Activated CD8-positive, alpha-beta memory T cell treated with anti-CD3 and anti-CD28 coated beads, Interleukin-2, amount 10 ng/mL, durations not matched to agents 7 days and 5 days (primary cell): ENCODE measurements at regions not wholly inside any gene's neighbourhood (a gene's known extent, or its start where the extent isn't known, plus 50 kb on each side); places are given as distances from the start of the nearest gene placed in this dataset.
"Not testable (repeated sequence)": the region's sequence is repeated elsewhere in the genome, so short reads cannot be mapped to it uniquely, and the experiment has no call there.

Experiments used
- ATAC-seq: fragments of 150-1000 bp; cut with Tn5 transposase; one replicate; pipeline ENCODE4 v1.10.0; 2021; ENCODE audit warnings: moderate library complexity
- CTCF ChIA-PET: fragments of 350-600 bp; sonication (Branson Sonifier 250); formaldehyde crosslinking; loops from one replicate; lab custom pipeline; 2021; ENCODE audit warnings: antibody characterized with exemption; lab: Charles Lee
- DNase-seq: peaks from one replicate; pipeline ENCODE4 v3.0.0-alpha.2; 2020
- H3K27ac Mint-ChIP-seq: one replicate; pipeline ENCODE4 v1.8.0; 2021; ENCODE audit warnings: mild to moderate bottlenecking, mixed read lengths
- H3K27me3 Mint-ChIP-seq: one replicate; pipeline ENCODE4 v1.8.0; 2021; ENCODE audit warnings: mixed read lengths
- H3K36me3 Mint-ChIP-seq: one replicate; pipeline ENCODE4 v1.8.0; 2021; ENCODE audit warnings: mild to moderate bottlenecking, mixed read lengths
- H3K4me1 Mint-ChIP-seq: one replicate; pipeline ENCODE4 v1.8.0; 2021; ENCODE audit warnings: mixed read lengths
- H3K4me3 Mint-ChIP-seq: one replicate; pipeline ENCODE4 v1.8.0; 2021; ENCODE audit warnings: mild to moderate bottlenecking, moderate library complexity, mixed read lengths
- H3K9me3 Mint-ChIP-seq: one replicate; pipeline ENCODE4 v1.8.0; 2022; ENCODE audit warnings: low read depth, mixed read lengths

DNA sequence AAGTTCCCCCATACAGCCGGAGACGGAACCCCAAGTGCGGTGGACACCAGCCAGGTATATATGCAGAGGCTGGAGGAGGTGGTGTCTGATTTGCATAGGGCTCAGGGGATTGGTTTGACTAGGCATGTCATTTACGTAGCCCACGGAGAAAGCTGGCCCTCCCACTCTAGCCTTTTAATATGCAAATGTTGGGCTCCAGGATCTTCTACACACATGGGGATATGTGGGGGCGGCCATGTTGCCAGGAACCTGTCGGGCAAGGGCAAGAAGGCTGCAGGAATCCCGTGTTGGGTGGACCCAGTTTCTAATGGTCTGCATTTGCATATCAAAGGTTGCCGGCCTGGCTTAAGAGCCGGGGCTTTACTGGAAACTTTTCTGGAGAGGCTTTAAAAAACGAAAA is 57.4 kb downstream of the FTHL17 start:
- H3K4me1 Mint-ChIP-seq, ATAC-seq, CTCF ChIA-PET, H3K36me3 Mint-ChIP-seq, H3K9me3 Mint-ChIP-seq, H3K27ac Mint-ChIP-seq, H3K4me3 Mint-ChIP-seq, DNase-seq, H3K27me3 Mint-ChIP-seq: not testable (repeated sequence)

DNA sequence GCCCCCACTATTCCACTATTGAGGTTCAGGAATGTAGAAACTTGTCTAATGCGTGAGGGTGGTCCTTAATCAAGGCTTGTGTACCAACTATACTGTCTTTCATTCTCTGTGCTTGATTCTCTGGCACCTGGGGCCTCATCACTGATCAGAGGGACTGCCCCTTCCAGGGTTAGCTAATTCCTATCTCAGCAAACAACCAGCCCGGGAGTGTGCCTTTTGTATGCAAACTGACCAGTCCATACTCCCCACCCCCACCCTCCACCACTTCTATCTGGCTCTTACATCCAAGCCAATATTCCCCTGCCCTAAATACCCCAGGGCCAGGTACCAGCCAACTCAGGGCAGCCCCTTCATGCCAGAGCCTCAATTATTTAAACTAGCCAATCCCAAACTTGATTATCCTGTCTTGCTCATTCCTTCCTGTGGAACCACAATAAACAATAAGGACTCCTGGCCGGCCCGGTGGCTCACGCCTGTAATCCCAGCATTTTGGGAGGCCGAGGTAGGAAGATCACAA is 59.3 kb downstream of the FTHL17 start:
- Mint-ChIP-seq H3K9me3 (no peaks in the 10 kb centered on the region), H3K4me3 (no peak overlapping the region), H3K36me3 (no peaks in the 10 kb centered on the region), H3K27ac (no peak overlapping the region), H3K27me3 (no peaks in the 10 kb centered on the region), H3K4me1 (no peaks in the 10 kb centered on the region)
- ATAC-seq (no peak), DNase-seq (no peak)
- CTCF ChIA-PET: no interaction called here

DNA sequence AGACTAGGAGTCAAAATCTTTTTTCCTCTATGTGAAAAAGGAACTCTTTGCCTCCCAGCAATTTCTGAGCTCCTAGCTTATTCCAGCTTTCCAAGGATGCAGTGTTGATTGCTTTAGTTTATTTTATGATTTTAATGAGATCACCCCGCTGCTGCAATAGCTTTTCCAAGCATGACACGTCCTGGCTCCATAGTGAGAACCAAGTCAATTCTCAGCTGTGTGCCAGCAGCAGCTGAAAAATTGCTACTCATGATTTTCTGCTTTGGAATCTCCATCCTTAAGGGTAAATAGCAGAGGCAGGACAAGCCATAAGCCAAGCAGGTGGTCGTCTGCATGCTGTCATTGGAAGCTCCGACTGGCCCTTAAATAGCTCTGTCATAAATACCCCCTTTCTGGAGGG is 64.5 kb downstream of the FTHL17 start:
- CTCF ChIA-PET: no interaction called here
- ATAC-seq: no peak
- no peaks in the 10 kb centered on the region for H3K9me3 Mint-ChIP-seq

DNA sequence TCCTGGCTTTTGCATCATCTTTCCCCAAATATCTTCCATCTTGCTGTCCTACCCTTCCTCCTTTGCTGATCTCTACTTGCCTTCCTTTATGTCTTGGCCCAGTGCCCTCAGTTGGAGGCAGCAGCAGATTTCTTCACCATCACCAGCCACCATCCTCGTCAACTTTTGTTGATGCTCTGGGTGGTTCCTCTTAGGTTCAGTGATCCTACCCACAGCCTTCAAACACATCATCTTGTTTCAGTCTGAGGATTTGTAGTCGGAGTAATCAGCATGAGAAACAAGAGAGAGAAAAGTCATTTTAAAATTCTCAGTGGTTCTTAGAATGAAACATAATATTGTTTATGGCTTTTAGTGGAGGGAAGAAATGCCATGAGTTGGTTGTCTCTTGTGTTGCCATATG is 65.8 kb downstream of the FTHL17 start:
- no peak overlapping the region for H3K27ac Mint-ChIP-seq
- DNase-seq (no peak), ATAC-seq (no peak)
- no peaks in the 10 kb centered on the region for H3K4me1 Mint-ChIP-seq
- no peak overlapping the region for H3K4me3 Mint-ChIP-seq
- H3K9me3 Mint-ChIP-seq: no peaks in the 10 kb centered on the region
- CTCF ChIA-PET: no interaction called here
- H3K36me3 Mint-ChIP-seq: no peaks in the 10 kb centered on the region
- H3K27me3 Mint-ChIP-seq: peaks cover 2% of the 10 kb centered on the region

More for the DNA sequence above, 64.5 kb downstream of the FTHL17 start:
- Mint-ChIP-seq H3K27me3 (peaks cover 2% of the 10 kb centered on the region), H3K4me3 (no peak overlapping the region), H3K36me3 (no peaks in the 10 kb centered on the region), H3K27ac (no peak overlapping the region), H3K4me1 (no peaks in the 10 kb centered on the region)
- no peak for DNase-seq

DNA sequence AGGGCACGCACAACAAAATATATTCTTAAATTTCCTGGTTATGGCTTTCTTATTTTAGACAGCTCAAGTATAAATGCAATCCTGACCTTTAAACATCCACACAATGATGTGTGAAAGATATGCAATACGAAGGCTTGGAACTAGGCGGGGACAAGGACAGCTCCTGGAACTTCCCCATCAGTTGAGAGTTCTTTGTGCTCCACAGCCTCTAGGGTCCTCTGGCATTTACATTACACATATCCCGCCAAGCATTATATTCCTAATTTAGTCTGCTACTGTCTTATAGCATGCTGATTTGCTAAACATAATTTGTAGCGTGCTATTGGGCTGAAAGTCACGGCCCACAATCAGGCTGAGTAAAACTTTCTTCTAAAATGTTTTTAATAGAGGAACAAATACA is 74.4 kb downstream of the FTHL17 start:
- ATAC-seq: no peak
- no peaks in the 10 kb centered on the region for H3K27me3 Mint-ChIP-seq
- DNase-seq: no peak
- H3K36me3 Mint-ChIP-seq: no peaks in the 10 kb centered on the region
- H3K27ac Mint-ChIP-seq: no peak overlapping the region
- H3K4me3 Mint-ChIP-seq: no peak overlapping the region
- CTCF ChIA-PET: no interaction called here
- H3K9me3 Mint-ChIP-seq: no peaks in the 10 kb centered on the region
- peaks cover 5% of the 10 kb centered on the region for H3K4me1 Mint-ChIP-seq

DNA sequence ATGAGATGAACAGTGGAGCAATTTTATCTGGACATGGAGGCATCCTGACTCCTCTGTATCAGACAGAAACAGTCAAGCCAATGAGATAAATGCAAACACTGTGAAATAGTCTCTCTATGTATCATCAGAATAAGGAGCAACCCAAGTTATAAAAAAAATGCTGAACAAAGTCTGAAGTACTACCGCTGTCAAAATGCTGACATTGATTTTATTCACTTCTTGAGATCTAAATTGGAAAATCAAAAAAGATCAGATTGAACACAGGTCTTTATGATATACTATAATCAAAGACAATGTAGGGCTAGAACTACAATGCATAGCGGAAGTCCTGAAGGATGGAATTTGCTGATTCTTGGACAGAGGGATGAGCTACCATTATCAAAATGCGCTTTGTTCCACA is 76.1 kb downstream of the FTHL17 start:
- DNase-seq (no peak), ATAC-seq (no peak)
- Mint-ChIP-seq H3K9me3 (no peaks in the 10 kb centered on the region), H3K27ac (no peak overlapping the region), H3K27me3 (peaks cover 3% of the 10 kb centered on the region), H3K4me3 (no peak overlapping the region), H3K36me3 (no peaks in the 10 kb centered on the region), H3K4me1 (peaks cover 5% of the 10 kb centered on the region)
- CTCF ChIA-PET: no interaction called here

DNA sequence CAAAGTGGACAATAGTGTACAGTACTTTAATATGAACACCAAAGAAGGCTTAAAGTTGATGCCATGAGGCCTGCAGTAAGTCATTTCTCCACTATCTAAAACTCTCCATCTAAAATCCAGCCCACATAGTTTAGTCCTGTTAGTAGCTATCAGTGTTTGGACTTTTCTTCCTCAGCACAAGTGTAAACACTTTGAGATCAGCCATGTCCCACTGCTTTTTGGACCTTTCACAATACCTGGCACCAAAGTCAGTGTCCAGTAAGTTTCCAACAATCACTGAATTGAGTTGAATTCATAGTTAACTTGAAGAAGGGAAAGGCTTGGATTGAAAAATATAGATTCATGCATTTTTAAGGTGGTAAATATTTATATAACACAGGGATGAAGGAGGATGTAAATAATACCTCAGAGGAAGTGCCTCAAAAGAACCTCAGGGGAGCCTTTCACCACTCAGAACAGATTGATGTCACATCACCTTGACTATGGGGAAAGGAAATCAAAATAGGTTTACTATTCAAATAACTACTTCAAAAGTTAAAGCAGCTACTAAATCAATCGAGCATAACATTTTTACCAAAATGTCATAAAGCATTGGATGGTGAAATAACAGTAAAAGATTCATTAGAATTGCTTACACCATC is 76.7 kb downstream of the FTHL17 start:
- Mint-ChIP-seq H3K36me3 (no peaks in the 10 kb centered on the region), H3K27ac (no peak overlapping the region), H3K9me3 (no peaks in the 10 kb centered on the region), H3K4me3 (no peak overlapping the region), H3K27me3 (peaks cover 3% of the 10 kb centered on the region), H3K4me1 (peaks cover 5% of the 10 kb centered on the region)
- DNase-seq (no peak), ATAC-seq (no peak)
- CTCF ChIA-PET: no interaction called here

DNA sequence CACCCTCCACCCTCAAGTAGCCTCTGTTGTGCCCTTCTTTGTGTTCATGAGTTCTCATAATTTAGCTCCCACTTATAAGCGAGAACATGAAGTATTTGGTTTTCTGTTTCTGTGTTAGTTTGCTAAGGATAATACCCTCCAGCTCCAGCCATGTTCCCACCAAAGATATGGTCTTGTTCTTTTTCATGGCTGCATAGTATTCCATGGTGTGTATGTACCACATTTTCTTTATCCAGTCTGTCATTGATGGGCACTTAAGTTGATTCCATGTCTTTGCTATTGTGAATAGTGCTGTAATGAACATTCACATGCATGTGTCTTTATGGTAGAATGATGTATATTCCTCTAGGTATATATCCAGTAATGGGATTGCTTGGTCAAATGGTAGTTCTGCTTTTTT is 77.8 kb downstream of the FTHL17 start:
- H3K27ac Mint-ChIP-seq, ATAC-seq, H3K27me3 Mint-ChIP-seq, H3K36me3 Mint-ChIP-seq, DNase-seq, H3K4me1 Mint-ChIP-seq, H3K4me3 Mint-ChIP-seq, H3K9me3 Mint-ChIP-seq: not testable (repeated sequence)
- CTCF ChIA-PET: interaction anchor here (0.6 kb wide), 1 partner anchor 301 kb away, joined by 3 read pairs; no protein-coding TSS in a partner anchor

DNA sequence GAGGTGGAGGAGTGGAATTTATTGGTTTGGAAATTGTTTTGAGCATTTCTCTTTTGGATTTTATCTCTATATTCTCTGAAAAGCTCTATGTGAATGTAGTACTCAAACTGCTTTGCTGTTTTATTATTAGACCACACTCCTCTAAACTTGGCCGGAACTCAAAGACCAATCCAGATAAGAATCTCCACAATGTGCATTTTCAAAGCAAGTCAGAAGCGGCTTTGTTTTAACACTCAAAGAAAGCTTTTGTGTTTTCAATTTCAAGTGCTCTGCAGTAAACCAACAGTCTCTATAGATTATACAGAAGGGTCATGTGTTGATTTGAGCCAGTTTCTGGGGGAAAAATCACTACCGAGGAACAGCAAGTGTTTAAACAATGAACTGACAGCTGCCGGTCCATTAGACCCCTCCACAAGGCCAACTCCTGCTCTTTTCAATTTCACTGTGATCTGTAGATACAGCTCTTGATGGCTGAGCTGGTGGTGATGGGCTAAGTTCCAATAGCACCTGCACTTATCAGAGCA is 79.4 kb downstream of the FTHL17 start:
- Mint-ChIP-seq H3K9me3 (no peaks in the 10 kb centered on the region), H3K27ac (no peak overlapping the region), H3K4me1 (peaks cover 5% of the 10 kb centered on the region), H3K4me3 (no peak overlapping the region), H3K27me3 (peaks cover 3% of the 10 kb centered on the region), H3K36me3 (no peaks in the 10 kb centered on the region)
- CTCF ChIA-PET: no interaction called here
- ATAC-seq (no peak), DNase-seq (no peak)

DNA sequence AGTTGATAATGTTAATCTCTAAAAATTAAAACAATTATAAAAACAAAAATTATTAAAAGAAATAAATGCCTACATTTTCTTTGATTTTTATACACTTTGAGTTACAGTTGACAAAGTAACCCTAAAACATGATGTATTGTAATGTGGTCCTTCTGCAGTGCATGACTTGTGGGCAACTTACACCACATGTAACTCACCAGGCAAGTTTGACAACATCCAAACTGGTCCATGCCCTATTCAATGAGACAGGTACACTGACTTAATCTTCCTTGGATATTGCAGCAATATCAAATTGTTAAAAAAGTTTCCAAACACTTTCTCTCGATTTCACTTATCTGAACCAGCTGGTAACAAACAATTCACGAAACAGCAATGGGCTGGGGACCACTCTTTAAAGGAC is 81.5 kb downstream of the FTHL17 start:
- peaks cover 5% of the 10 kb centered on the region for H3K4me1 Mint-ChIP-seq
- ATAC-seq (no peak), DNase-seq (no peak)
- H3K27ac Mint-ChIP-seq: no peak overlapping the region
- H3K4me3 Mint-ChIP-seq: no peak overlapping the region
- no peaks in the 10 kb centered on the region for H3K9me3 Mint-ChIP-seq
- CTCF ChIA-PET: no interaction called here
- H3K36me3 Mint-ChIP-seq: no peaks in the 10 kb centered on the region
- H3K27me3 Mint-ChIP-seq: peaks cover 5% of the 10 kb centered on the region

DNA sequence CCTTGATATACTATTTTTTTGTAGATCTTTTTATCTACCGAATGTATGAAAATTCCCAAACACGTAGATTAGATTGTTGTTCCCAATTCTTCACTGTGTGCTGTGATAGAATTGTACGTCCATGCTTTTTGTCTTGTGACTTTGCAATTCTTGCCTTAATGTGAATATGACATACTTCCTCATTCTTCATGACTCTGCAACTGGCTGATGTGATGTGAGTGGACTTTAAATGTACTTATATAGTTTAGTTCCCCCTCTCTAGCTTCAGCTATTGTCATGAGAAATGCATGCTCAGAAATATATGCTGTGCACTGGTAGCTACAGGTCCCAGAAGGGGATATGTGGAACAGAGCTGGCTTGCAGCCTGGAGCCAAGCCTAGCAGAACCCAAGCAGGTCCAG is 89.4 kb downstream of the FTHL17 start:
- DNase-seq (no peak), ATAC-seq (no peak)
- Mint-ChIP-seq H3K9me3 (no peaks in the 10 kb centered on the region), H3K4me3 (no peak overlapping the region), H3K36me3 (peaks cover 2% of the 10 kb centered on the region), H3K27me3 (peaks cover 13% of the 10 kb centered on the region), H3K4me1 (no peaks in the 10 kb centered on the region), H3K27ac (no peak overlapping the region)
- CTCF ChIA-PET: no interaction called here

DNA sequence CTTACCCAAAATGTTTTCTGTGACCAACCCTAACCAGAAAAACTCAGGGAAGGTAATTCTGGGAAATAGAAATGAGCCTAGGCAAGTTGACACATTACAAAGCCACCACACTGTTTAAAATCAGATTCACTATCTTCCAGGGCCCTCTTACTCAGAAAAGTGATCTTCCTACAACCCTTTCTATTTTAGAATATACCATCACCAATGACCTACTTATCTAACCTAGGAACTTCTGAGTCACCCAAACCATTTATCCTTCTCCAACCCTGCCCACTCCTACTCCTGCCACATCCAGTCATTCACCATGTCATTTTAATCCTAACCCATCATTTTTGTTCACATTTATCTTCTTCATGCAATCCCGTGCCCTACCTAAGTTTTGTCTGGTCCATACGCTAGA is 89.9 kb downstream of the FTHL17 start:
- CTCF ChIA-PET: no interaction called here
- Mint-ChIP-seq H3K4me1 (no peaks in the 10 kb centered on the region), H3K27ac (no peak overlapping the region), H3K36me3 (peaks cover 2% of the 10 kb centered on the region), H3K27me3 (peaks cover 13% of the 10 kb centered on the region), H3K9me3 (no peaks in the 10 kb centered on the region), H3K4me3 (no peak overlapping the region)
- DNase-seq (no peak), ATAC-seq (no peak)

DNA sequence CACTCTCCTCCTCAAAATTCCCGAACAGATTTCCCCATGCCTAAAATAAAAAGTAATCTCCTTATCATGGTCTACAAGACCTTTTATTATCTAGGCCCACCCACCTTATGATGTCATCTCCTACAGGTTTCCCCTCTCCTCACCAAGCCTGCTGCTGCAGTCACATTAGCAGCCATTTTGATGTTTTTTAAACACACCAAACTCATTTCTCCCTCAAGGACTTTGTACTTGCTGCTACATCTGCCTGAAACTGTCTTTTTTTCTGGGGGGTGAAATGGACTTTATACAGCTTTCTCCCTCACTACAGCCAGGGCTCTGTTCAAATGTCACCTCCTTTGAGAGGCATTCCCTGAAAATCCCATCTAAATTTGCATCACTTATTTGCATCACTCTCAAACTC is 90.2 kb upstream of the TAB3 start:
- Mint-ChIP-seq H3K36me3 (peaks cover 2% of the 10 kb centered on the region), H3K27ac (no peak overlapping the region), H3K27me3 (peaks cover 15% of the 10 kb centered on the region), H3K4me3 (no peak overlapping the region), H3K9me3 (no peaks in the 10 kb centered on the region), H3K4me1 (no peaks in the 10 kb centered on the region)
- ATAC-seq: no peak
- DNase-seq: no peak
- CTCF ChIA-PET: no interaction called here

DNA sequence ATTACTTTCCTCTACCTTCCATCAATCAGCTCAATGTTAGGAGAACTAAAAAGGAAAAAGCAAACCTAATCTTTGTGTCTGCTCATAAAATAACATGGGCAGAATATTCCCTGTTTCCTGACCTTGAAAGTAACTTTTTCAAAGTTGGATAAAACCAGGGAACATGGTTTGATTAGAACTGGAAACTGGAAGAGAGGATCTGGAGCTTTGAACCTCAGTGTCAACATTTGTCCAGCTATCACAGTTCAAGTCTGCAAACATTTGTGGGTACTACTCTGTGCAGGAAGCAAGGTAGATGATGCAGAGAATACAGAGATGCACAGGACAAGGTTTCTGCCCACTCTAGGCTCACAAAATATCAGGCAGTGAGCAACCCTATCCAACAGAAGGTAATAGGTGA is 86.4 kb upstream of the TAB3 start:
- ATAC-seq (no peak), DNase-seq (no peak)
- Mint-ChIP-seq H3K36me3 (peaks cover 2% of the 10 kb centered on the region), H3K27ac (no peak overlapping the region), H3K4me3 (no peak overlapping the region), H3K4me1 (peaks cover 4% of the 10 kb centered on the region), H3K9me3 (no peaks in the 10 kb centered on the region), H3K27me3 (peaks cover 12% of the 10 kb centered on the region)
- CTCF ChIA-PET: no interaction called here
